WTC11 (cell line): ENCODE measurements at regions not wholly inside any gene's neighbourhood (a gene's known extent, or its start where the extent isn't known, plus 50 kb on each side); places are given as distances from the start of the nearest gene placed in this dataset.

Experiments used
- ATAC-seq: fragments of 200-7000 bp; cut with Tn5 transposase; 2 replicates; pipeline ENCODE4 v1.10.0; 2021; ENCODE audit warnings: mild to moderate bottlenecking, moderate library complexity
- CTCF ChIA-PET: fragments of 300-600 bp; sonication (Branson Sonifier 250); formaldehyde crosslinking; loops from one replicate; lab custom pipeline; 2021; ENCODE audit warnings: antibody characterized with exemption; lab: Charles Lee
- POLR2A ChIA-PET: fragments of 350-600 bp; sonication (Branson Sonifier 250); formaldehyde crosslinking; loops from one replicate; lab custom pipeline; 2021; ENCODE audit warnings: antibody characterized with exemption; lab: Charles Lee
- DNase-seq: peaks from one replicate; pipeline ENCODE4 v3.0.0; 2021; ENCODE audit warnings: low spot score
- H3K27ac Mint-ChIP-seq: 2 replicates; pipeline ENCODE4 v1.8.0; 2021; ENCODE audit warnings: mixed read lengths
- H3K27me3 Mint-ChIP-seq: 2 replicates; pipeline ENCODE4 v1.8.0; 2021; ENCODE audit warnings: low read depth, mild to moderate bottlenecking, moderate library complexity, mixed read lengths
- H3K36me3 Mint-ChIP-seq: 2 replicates; pipeline ENCODE4 v1.8.0; 2021; ENCODE audit warnings: mixed read lengths
- H3K4me1 Mint-ChIP-seq: 2 replicates; pipeline ENCODE4 v1.8.0; 2022; ENCODE audit warnings: mixed read lengths
- H3K4me3 Mint-ChIP-seq: 2 replicates; pipeline ENCODE4 v1.8.0; 2021; ENCODE audit warnings: mild to moderate bottlenecking, moderate library complexity, mixed read lengths
- H3K9me3 Mint-ChIP-seq: 2 replicates; pipeline ENCODE4 v1.8.0; 2021; ENCODE audit warnings: mixed read lengths
- FOXJ3 ChIP-seq: sonication (generic); formaldehyde crosslinking; IDR thresholded peaks from 2 replicates; pipeline ENCODE4 v1.9.0; 2021; ENCODE audit warnings: missing genetic modification reagents, mild to moderate bottlenecking, borderline replicate concordance
- NR2C2 ChIP-seq: sonication (generic); formaldehyde crosslinking; IDR thresholded peaks from 2 replicates; pipeline ENCODE4 v1.8.0; 2022; ENCODE audit warnings: mild to moderate bottlenecking, missing genetic modification reagents
- OVOL2 ChIP-seq: fragments of 250-450 bp; sonication (Bioruptor Pico); IDR thresholded peaks from 2 replicates; pipeline ENCODE4 v1.9.0; 2021; ENCODE audit warnings: mild to moderate bottlenecking, borderline replicate concordance
- PRRX2 ChIP-seq: fragments of 250-450 bp; sonication (Bioruptor Pico); IDR thresholded peaks from 2 replicates; pipeline ENCODE4 v1.8.0; 2021; ENCODE audit warnings: mild to moderate bottlenecking
- RELA ChIP-seq: sonication (generic); formaldehyde crosslinking; IDR thresholded peaks from 2 replicates; pipeline ENCODE4 v1.8.1; 2022; ENCODE audit warnings: missing genetic modification reagents, mild to moderate bottlenecking, borderline replicate concordance
- RORB ChIP-seq: fragments of 250-450 bp; sonication (Bioruptor Pico); IDR thresholded peaks from 2 replicates; pipeline ENCODE4 v1.9.0; 2021; ENCODE audit warnings: mild to moderate bottlenecking
- SP1 ChIP-seq: sonication (generic); formaldehyde crosslinking; conservative IDR thresholded peaks from 2 replicates; pipeline ENCODE4 v1.8.1; 2022; ENCODE audit warnings: missing genetic modification reagents
- ZNF138 ChIP-seq: sonication (generic); formaldehyde crosslinking; conservative IDR thresholded peaks from 2 replicates; pipeline ENCODE4 v1.8.1; 2022; ENCODE audit warnings: mild to moderate bottlenecking, moderate library complexity, missing genetic modification reagents
- ZNF263 ChIP-seq: sonication (generic); formaldehyde crosslinking; IDR thresholded peaks from 2 replicates; pipeline ENCODE4 v1.8.1; 2022; ENCODE audit warnings: low read depth, mild to moderate bottlenecking, moderate library complexity, missing genetic modification reagents
- ZNF317 ChIP-seq: sonication (generic); formaldehyde crosslinking; IDR thresholded peaks from 2 replicates; pipeline ENCODE4 v1.8.1; 2023; ENCODE audit warnings: low read depth, mild to moderate bottlenecking, moderate library complexity, missing genetic modification reagents, borderline replicate concordance
- ZNF396 ChIP-seq: fragments of 250-450 bp; sonication (Bioruptor Pico); IDR thresholded peaks from 2 replicates; pipeline ENCODE4 v1.8.0; 2021; ENCODE audit warnings: mild to moderate bottlenecking, moderate library complexity, borderline replicate concordance
- TF ChIP-seq, protein P1 (sequence below): sonication (generic); formaldehyde crosslinking; IDR thresholded peaks from 2 replicates; pipeline ENCODE4 v1.8.1; 2022; ENCODE audit warnings: mild to moderate bottlenecking, missing genetic modification reagents, moderate library complexity, borderline replicate concordance
- TF ChIP-seq, protein P2 (sequence below): sonication (generic); formaldehyde crosslinking; IDR thresholded peaks from 2 replicates; pipeline ENCODE4 v1.8.1; 2023; ENCODE audit warnings: mild to moderate bottlenecking, missing genetic modification reagents, moderate library complexity
- TF ChIP-seq, protein P3 (sequence below): sonication (generic); formaldehyde crosslinking; conservative IDR thresholded peaks from 2 replicates; pipeline ENCODE4 v1.8.1; 2023; ENCODE audit warnings: mild to moderate bottlenecking, low read depth, missing genetic modification reagents, moderate library complexity
- TF ChIP-seq, protein P4 (sequence below): sonication (generic); formaldehyde crosslinking; IDR thresholded peaks from 2 replicates; pipeline ENCODE4 v1.8.1; 2023; ENCODE audit warnings: mild to moderate bottlenecking, missing genetic modification reagents, borderline replicate concordance
- TF ChIP-seq, protein P5 (sequence below): fragments of 250-450 bp; sonication (Bioruptor Pico); IDR thresholded peaks from 2 replicates; pipeline ENCODE4 v1.9.0; 2021; ENCODE audit warnings: moderate library complexity, mild to moderate bottlenecking, inconsistent platforms, borderline replicate concordance
- TF ChIP-seq, protein P6 (sequence below): fragments of 250-450 bp; sonication (Bioruptor Pico); IDR thresholded peaks from 2 replicates; pipeline ENCODE4 v1.8.0; 2021; ENCODE audit warnings: mild to moderate bottlenecking
- TF ChIP-seq, protein P7 (sequence below): sonication (generic); formaldehyde crosslinking; IDR thresholded peaks from 2 replicates; pipeline ENCODE4 v1.8.0; 2022; ENCODE audit warnings: missing genetic modification reagents

DNA sequence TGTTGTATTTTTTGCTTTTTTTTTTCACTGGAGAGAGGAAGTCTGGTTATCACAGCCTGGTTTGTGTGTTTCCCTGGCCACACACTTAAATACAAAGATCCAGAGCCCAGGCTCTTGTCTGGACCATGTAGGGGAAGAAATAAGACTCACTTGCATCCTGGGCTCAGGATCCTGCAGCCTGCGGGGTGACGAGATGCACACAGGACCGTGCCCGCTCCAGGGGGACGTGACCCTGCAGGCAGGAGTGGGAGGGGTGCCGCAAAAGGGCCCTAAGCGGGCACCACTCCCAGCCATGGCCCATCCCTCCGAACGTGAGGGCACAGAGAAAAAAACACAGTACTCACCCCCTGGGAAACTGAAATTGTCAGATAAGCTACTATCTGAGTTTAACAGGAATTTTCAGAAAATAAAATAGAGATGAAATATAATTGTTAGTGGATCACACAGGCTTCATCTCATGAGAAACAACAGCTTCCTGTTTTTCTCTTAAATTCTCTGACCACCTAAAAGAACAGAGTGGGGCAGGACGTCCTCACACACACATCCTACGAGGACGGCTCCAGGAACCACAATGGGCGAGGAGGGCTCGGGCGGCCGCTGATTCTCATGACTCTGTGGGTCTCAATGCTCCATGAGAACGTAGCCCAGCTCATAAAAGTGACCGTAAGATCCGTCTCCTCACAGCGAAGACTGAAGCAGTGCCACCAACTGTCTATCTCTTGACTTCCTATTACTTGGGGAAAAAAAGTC, 142.6 kb upstream of the ALKAL2 start:
- ATAC-seq, result no peak
- Mint-ChIP-seq H3K27ac (no peak overlapping the region), H3K4me1 (peaks cover 25% of the 10 kb centered on the region), H3K27me3 (no peaks in the 10 kb centered on the region), H3K36me3 (no peaks in the 10 kb centered on the region), H3K9me3 (no peaks in the 10 kb centered on the region), H3K4me3 (no peak overlapping the region)
- TF ChIP-seq ZNF317 (CRISPR knock-in tag) (no peak), SP1 (CRISPR knock-in tag) (no peak), RORB (CRISPR knock-in tag) (no peak), ZNF263 (no peak)
- TF ChIP-seq, protein P1, sequence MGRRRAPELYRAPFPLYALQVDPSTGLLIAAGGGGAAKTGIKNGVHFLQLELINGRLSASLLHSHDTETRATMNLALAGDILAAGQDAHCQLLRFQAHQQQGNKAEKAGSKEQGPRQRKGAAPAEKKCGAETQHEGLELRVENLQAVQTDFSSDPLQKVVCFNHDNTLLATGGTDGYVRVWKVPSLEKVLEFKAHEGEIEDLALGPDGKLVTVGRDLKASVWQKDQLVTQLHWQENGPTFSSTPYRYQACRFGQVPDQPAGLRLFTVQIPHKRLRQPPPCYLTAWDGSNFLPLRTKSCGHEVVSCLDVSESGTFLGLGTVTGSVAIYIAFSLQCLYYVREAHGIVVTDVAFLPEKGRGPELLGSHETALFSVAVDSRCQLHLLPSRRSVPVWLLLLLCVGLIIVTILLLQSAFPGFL (CRISPR knock-in tag), result no peak
- ChIA-PET CTCF (no interaction called here), POLR2A (no interaction called here)
- no peak for DNase-seq

DNA sequence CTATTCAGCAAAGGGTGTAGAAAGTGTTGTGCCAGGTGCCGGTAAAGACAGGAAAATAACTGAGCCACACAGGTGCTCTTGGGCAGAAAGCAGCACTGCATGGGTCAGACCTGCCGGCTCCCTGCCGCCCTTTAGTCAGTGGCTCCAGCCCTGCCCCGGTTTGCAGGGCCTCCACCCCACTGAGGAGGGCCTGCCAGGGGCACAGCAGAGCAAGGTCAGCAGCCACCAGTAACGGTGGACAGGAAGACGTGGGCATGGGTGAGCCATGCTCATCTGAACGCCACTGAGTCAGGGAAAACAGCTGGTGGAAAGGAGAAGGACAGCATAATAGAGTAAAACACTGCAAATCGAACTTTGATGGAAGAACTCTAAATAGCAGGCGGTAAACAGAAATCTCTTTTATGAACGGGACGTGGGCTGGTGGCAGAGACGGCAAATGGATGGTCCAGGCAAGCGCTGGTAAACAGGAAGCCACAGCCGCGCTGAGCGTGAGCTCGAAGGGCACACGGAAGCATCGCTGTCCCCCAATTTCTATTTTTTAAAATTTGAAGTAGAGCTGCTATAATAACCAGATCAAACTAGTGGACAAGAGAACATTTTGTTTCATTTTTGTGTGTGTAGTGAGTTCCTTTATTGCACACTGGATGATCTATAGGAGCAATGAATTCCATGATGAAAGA, 141.8 kb upstream of the ALKAL2 start:
- ChIA-PET POLR2A (no interaction called here), CTCF (no interaction called here)
- Mint-ChIP-seq H3K27ac (no peak overlapping the region), H3K9me3 (no peaks in the 10 kb centered on the region), H3K4me1 (peaks cover 28% of the 10 kb centered on the region), H3K4me3 (no peak overlapping the region), H3K36me3 (no peaks in the 10 kb centered on the region), H3K27me3 (no peaks in the 10 kb centered on the region)
- no peak for ATAC-seq
- no peak for DNase-seq
- TF ChIP-seq, protein P2, sequence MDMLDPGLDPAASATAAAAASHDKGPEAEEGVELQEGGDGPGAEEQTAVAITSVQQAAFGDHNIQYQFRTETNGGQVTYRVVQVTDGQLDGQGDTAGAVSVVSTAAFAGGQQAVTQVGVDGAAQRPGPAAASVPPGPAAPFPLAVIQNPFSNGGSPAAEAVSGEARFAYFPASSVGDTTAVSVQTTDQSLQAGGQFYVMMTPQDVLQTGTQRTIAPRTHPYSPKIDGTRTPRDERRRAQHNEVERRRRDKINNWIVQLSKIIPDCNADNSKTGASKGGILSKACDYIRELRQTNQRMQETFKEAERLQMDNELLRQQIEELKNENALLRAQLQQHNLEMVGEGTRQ (CRISPR knock-in tag), result no peak
- TF ChIP-seq, protein P3, sequence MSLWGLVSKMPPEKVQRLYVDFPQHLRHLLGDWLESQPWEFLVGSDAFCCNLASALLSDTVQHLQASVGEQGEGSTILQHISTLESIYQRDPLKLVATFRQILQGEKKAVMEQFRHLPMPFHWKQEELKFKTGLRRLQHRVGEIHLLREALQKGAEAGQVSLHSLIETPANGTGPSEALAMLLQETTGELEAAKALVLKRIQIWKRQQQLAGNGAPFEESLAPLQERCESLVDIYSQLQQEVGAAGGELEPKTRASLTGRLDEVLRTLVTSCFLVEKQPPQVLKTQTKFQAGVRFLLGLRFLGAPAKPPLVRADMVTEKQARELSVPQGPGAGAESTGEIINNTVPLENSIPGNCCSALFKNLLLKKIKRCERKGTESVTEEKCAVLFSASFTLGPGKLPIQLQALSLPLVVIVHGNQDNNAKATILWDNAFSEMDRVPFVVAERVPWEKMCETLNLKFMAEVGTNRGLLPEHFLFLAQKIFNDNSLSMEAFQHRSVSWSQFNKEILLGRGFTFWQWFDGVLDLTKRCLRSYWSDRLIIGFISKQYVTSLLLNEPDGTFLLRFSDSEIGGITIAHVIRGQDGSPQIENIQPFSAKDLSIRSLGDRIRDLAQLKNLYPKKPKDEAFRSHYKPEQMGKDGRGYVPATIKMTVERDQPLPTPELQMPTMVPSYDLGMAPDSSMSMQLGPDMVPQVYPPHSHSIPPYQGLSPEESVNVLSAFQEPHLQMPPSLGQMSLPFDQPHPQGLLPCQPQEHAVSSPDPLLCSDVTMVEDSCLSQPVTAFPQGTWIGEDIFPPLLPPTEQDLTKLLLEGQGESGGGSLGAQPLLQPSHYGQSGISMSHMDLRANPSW (CRISPR knock-in tag), result no peak
- no peak for TF ChIP-seq RELA (CRISPR knock-in tag)
- TF ChIP-seq FOXJ3 (CRISPR knock-in tag), result no peak
- TF ChIP-seq, protein P4, sequence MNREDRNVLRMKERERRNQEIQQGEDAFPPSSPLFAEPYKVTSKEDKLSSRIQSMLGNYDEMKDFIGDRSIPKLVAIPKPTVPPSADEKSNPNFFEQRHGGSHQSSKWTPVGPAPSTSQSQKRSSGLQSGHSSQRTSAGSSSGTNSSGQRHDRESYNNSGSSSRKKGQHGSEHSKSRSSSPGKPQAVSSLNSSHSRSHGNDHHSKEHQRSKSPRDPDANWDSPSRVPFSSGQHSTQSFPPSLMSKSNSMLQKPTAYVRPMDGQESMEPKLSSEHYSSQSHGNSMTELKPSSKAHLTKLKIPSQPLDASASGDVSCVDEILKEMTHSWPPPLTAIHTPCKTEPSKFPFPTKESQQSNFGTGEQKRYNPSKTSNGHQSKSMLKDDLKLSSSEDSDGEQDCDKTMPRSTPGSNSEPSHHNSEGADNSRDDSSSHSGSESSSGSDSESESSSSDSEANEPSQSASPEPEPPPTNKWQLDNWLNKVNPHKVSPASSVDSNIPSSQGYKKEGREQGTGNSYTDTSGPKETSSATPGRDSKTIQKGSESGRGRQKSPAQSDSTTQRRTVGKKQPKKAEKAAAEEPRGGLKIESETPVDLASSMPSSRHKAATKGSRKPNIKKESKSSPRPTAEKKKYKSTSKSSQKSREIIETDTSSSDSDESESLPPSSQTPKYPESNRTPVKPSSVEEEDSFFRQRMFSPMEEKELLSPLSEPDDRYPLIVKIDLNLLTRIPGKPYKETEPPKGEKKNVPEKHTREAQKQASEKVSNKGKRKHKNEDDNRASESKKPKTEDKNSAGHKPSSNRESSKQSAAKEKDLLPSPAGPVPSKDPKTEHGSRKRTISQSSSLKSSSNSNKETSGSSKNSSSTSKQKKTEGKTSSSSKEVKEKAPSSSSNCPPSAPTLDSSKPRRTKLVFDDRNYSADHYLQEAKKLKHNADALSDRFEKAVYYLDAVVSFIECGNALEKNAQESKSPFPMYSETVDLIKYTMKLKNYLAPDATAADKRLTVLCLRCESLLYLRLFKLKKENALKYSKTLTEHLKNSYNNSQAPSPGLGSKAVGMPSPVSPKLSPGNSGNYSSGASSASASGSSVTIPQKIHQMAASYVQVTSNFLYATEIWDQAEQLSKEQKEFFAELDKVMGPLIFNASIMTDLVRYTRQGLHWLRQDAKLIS (CRISPR knock-in tag), result no peak
- TF ChIP-seq, protein P5, sequence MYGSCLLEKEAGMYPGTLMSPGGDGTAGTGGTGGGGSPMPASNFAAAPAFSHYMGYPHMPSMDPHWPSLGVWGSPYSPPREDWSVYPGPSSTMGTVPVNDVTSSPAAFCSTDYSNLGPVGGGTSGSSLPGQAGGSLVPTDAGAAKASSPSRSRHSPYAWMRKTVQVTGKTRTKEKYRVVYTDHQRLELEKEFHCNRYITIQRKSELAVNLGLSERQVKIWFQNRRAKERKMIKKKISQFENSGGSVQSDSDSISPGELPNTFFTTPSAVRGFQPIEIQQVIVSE, result no peak
- TF ChIP-seq NR2C2 (CRISPR knock-in tag), result no peak
- TF ChIP-seq ZNF138 (CRISPR knock-in tag), result no peak
- TF ChIP-seq, protein P6, sequence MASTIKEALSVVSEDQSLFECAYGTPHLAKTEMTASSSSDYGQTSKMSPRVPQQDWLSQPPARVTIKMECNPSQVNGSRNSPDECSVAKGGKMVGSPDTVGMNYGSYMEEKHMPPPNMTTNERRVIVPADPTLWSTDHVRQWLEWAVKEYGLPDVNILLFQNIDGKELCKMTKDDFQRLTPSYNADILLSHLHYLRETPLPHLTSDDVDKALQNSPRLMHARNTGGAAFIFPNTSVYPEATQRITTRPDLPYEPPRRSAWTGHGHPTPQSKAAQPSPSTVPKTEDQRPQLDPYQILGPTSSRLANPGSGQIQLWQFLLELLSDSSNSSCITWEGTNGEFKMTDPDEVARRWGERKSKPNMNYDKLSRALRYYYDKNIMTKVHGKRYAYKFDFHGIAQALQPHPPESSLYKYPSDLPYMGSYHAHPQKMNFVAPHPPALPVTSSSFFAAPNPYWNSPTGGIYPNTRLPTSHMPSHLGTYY, result no peak
- TF ChIP-seq, protein P7, sequence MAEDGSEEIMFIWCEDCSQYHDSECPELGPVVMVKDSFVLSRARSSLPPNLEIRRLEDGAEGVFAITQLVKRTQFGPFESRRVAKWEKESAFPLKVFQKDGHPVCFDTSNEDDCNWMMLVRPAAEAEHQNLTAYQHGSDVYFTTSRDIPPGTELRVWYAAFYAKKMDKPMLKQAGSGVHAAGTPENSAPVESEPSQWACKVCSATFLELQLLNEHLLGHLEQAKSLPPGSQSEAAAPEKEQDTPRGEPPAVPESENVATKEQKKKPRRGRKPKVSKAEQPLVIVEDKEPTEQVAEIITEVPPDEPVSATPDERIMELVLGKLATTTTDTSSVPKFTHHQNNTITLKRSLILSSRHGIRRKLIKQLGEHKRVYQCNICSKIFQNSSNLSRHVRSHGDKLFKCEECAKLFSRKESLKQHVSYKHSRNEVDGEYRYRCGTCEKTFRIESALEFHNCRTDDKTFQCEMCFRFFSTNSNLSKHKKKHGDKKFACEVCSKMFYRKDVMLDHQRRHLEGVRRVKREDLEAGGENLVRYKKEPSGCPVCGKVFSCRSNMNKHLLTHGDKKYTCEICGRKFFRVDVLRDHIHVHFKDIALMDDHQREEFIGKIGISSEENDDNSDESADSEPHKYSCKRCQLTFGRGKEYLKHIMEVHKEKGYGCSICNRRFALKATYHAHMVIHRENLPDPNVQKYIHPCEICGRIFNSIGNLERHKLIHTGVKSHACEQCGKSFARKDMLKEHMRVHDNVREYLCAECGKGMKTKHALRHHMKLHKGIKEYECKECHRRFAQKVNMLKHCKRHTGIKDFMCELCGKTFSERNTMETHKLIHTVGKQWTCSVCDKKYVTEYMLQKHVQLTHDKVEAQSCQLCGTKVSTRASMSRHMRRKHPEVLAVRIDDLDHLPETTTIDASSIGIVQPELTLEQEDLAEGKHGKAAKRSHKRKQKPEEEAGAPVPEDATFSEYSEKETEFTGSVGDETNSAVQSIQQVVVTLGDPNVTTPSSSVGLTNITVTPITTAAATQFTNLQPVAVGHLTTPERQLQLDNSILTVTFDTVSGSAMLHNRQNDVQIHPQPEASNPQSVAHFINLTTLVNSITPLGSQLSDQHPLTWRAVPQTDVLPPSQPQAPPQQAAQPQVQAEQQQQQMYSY (CRISPR knock-in tag), result no peak
- no peak for TF ChIP-seq OVOL2 (CRISPR knock-in tag)
- TF ChIP-seq PRRX2 (CRISPR knock-in tag), result no peak
- TF ChIP-seq ZNF396, result no peak
